ENCODE measurements at regions not wholly inside any gene's neighbourhood (a gene's known extent, or its start where the extent isn't known, plus 50 kb on each side); places are given as distances from the start of the nearest gene placed in this dataset.
"Not testable (repeated sequence)": the region's sequence is repeated elsewhere in the genome, so short reads cannot be mapped to it uniquely, and the experiment has no call there.

GRCh38 chr1:198842686-198843085 lies 203.8 kb downstream of the PTPRC start:
- Histone ChIP-seq H3K4me3 (ENCODE audit: low read length in 2 of 2) (no peak overlapping the region), H3K9ac (ENCODE audit: low read length in 2 of 2) (no peak overlapping the region), H3K4me1 (ENCODE audit: control insufficient read depth, insufficient read depth, low read length) (no peaks in the 10 kb centered on the region), H3K27ac (ENCODE audit: low read length) (no peak overlapping the region), H3K9me3 (ENCODE audit: control insufficient read depth in 2 of 2, low read length in 2 of 2) (no peaks in the 10 kb centered on the region), H3K27me3 (ENCODE audit: control insufficient read depth in 1 of 2, insufficient read depth in 2 of 2, low read length in 2 of 2) (no peaks in the 10 kb centered on the region), H3K36me3 (ENCODE audit: control insufficient read depth in 2 of 2, insufficient read depth in 2 of 2, low read length in 2 of 2) (no peaks in the 10 kb centered on the region)

GRCh38 chr1:198845271-198845670 lies 206.4 kb downstream of the PTPRC start:
- Histone ChIP-seq H3K4me1 (ENCODE audit: control insufficient read depth, insufficient read depth, low read length) (no peaks in the 10 kb centered on the region), H3K27me3 (ENCODE audit: control insufficient read depth in 1 of 2, insufficient read depth in 2 of 2, low read length in 2 of 2) (no peaks in the 10 kb centered on the region), H3K27ac (ENCODE audit: low read length) (no peak overlapping the region)

GRCh38 chr1:198845851-198846250 lies 207.0 kb downstream of the PTPRC start:
- H3K4me1 ChIP-seq (ENCODE audit: control insufficient read depth, insufficient read depth, low read length), result no peaks in the 10 kb centered on the region
- H3K36me3 ChIP-seq (ENCODE audit: control insufficient read depth in 2 of 2, insufficient read depth in 2 of 2, low read length in 2 of 2), result no peaks in the 10 kb centered on the region
- H3K27me3 ChIP-seq (ENCODE audit: control insufficient read depth in 1 of 2, insufficient read depth in 2 of 2, low read length in 2 of 2), result no peaks in the 10 kb centered on the region
- no peaks in the 10 kb centered on the region for H3K9me3 ChIP-seq (ENCODE audit: control insufficient read depth in 2 of 2, low read length in 2 of 2)
- no peak overlapping the region for H3K9ac ChIP-seq (ENCODE audit: low read length in 2 of 2)
- no peak overlapping the region for H3K4me3 ChIP-seq (ENCODE audit: low read length in 2 of 2)
- no peak overlapping the region for H3K27ac ChIP-seq (ENCODE audit: low read length)

More at GRCh38 chr1:198845271-198845670, 206.4 kb downstream of the PTPRC start:
- H3K9ac ChIP-seq (ENCODE audit: low read length in 2 of 2), result no peak overlapping the region
- H3K36me3 ChIP-seq (ENCODE audit: control insufficient read depth in 2 of 2, insufficient read depth in 2 of 2, low read length in 2 of 2), result no peaks in the 10 kb centered on the region
- no peak overlapping the region for H3K4me3 ChIP-seq (ENCODE audit: low read length in 2 of 2)
- no peaks in the 10 kb centered on the region for H3K9me3 ChIP-seq (ENCODE audit: control insufficient read depth in 2 of 2, low read length in 2 of 2)

GRCh38 chr1:198846556-198846955 lies 207.7 kb downstream of the PTPRC start:
- Histone ChIP-seq H3K27ac (ENCODE audit: low read length) (no peak overlapping the region), H3K9me3 (ENCODE audit: control insufficient read depth in 2 of 2, low read length in 2 of 2) (no peaks in the 10 kb centered on the region), H3K4me3 (ENCODE audit: low read length in 2 of 2) (no peak overlapping the region), H3K9ac (ENCODE audit: low read length in 2 of 2) (no peak overlapping the region), H3K36me3 (ENCODE audit: control insufficient read depth in 2 of 2, insufficient read depth in 2 of 2, low read length in 2 of 2) (no peaks in the 10 kb centered on the region), H3K27me3 (ENCODE audit: control insufficient read depth in 1 of 2, insufficient read depth in 2 of 2, low read length in 2 of 2) (no peaks in the 10 kb centered on the region), H3K4me1 (ENCODE audit: control insufficient read depth, insufficient read depth, low read length) (no peaks in the 10 kb centered on the region)

GRCh38 chr1:198848206-198848605 lies 209.4 kb downstream of the PTPRC start:
- no peaks in the 10 kb centered on the region for H3K36me3 ChIP-seq (ENCODE audit: control insufficient read depth in 2 of 2, insufficient read depth in 2 of 2, low read length in 2 of 2)
- no peaks in the 10 kb centered on the region for H3K4me1 ChIP-seq (ENCODE audit: control insufficient read depth, insufficient read depth, low read length)
- no peaks in the 10 kb centered on the region for H3K9me3 ChIP-seq (ENCODE audit: control insufficient read depth in 2 of 2, low read length in 2 of 2)
- H3K27ac ChIP-seq (ENCODE audit: low read length), result no peak overlapping the region
- no peak overlapping the region for H3K4me3 ChIP-seq (ENCODE audit: low read length in 2 of 2)
- no peak overlapping the region for H3K9ac ChIP-seq (ENCODE audit: low read length in 2 of 2)
- H3K27me3 ChIP-seq (ENCODE audit: control insufficient read depth in 1 of 2, insufficient read depth in 2 of 2, low read length in 2 of 2), result no peaks in the 10 kb centered on the region

GRCh38 chr1:198848649-198849048 lies 209.8 kb downstream of the PTPRC start:
- H3K27ac ChIP-seq (ENCODE audit: low read length), result no peak overlapping the region
- H3K27me3 ChIP-seq (ENCODE audit: control insufficient read depth in 1 of 2, insufficient read depth in 2 of 2, low read length in 2 of 2), result no peaks in the 10 kb centered on the region
- H3K4me1 ChIP-seq (ENCODE audit: control insufficient read depth, insufficient read depth, low read length), result no peaks in the 10 kb centered on the region
- H3K9ac ChIP-seq (ENCODE audit: low read length in 2 of 2), result no peak overlapping the region
- H3K9me3 ChIP-seq (ENCODE audit: control insufficient read depth in 2 of 2, low read length in 2 of 2), result no peaks in the 10 kb centered on the region
- H3K4me3 ChIP-seq (ENCODE audit: low read length in 2 of 2), result no peak overlapping the region
- H3K36me3 ChIP-seq (ENCODE audit: control insufficient read depth in 2 of 2, insufficient read depth in 2 of 2, low read length in 2 of 2), result no peaks in the 10 kb centered on the region

GRCh38 chr1:198849093-198849492 lies 210.3 kb downstream of the PTPRC start:
- no peak overlapping the region for H3K9ac ChIP-seq (ENCODE audit: low read length in 2 of 2)
- H3K36me3 ChIP-seq (ENCODE audit: control insufficient read depth in 2 of 2, insufficient read depth in 2 of 2, low read length in 2 of 2), result no peaks in the 10 kb centered on the region
- no peaks in the 10 kb centered on the region for H3K9me3 ChIP-seq (ENCODE audit: control insufficient read depth in 2 of 2, low read length in 2 of 2)
- no peaks in the 10 kb centered on the region for H3K27me3 ChIP-seq (ENCODE audit: control insufficient read depth in 1 of 2, insufficient read depth in 2 of 2, low read length in 2 of 2)
- no peak overlapping the region for H3K27ac ChIP-seq (ENCODE audit: low read length)
- H3K4me1 ChIP-seq (ENCODE audit: control insufficient read depth, insufficient read depth, low read length), result no peaks in the 10 kb centered on the region
- no peak overlapping the region for H3K4me3 ChIP-seq (ENCODE audit: low read length in 2 of 2)

- Histone ChIP-seq H3K9ac (ENCODE audit: low read length in 2 of 2) (no peak overlapping the region), H3K27ac (ENCODE audit: low read length) (no peak overlapping the region), H3K4me3 (ENCODE audit: low read length in 2 of 2) (no peak overlapping the region), H3K9me3 (ENCODE audit: control insufficient read depth in 2 of 2, low read length in 2 of 2) (no peaks in the 10 kb centered on the region), H3K4me1 (ENCODE audit: control insufficient read depth, insufficient read depth, low read length) (no peaks in the 10 kb centered on the region), H3K36me3 (ENCODE audit: control insufficient read depth in 2 of 2, insufficient read depth in 2 of 2, low read length in 2 of 2) (no peaks in the 10 kb centered on the region), H3K27me3 (ENCODE audit: control insufficient read depth in 1 of 2, insufficient read depth in 2 of 2, low read length in 2 of 2) (no peaks in the 10 kb centered on the region)
Measured at GRCh38 chr1:198850196-198850595, 211.4 kb downstream of the PTPRC start.

- H3K36me3 ChIP-seq (ENCODE audit: control insufficient read depth in 2 of 2, insufficient read depth in 2 of 2, low read length in 2 of 2); H3K4me3 ChIP-seq (ENCODE audit: low read length in 2 of 2); H3K27me3 ChIP-seq (ENCODE audit: control insufficient read depth in 1 of 2, insufficient read depth in 2 of 2, low read length in 2 of 2); H3K27ac ChIP-seq (ENCODE audit: low read length); H3K4me1 ChIP-seq (ENCODE audit: control insufficient read depth, insufficient read depth, low read length); H3K9ac ChIP-seq (ENCODE audit: low read length in 2 of 2); H3K9me3 ChIP-seq (ENCODE audit: control insufficient read depth in 2 of 2, low read length in 2 of 2): not testable (repeated sequence)
Measured at GRCh38 chr1:198850966-198851365, 212.1 kb downstream of the PTPRC start.

- no peaks in the 10 kb centered on the region for H3K27me3 ChIP-seq (ENCODE audit: control insufficient read depth in 1 of 2, insufficient read depth in 2 of 2, low read length in 2 of 2)
- H3K9me3 ChIP-seq (ENCODE audit: control insufficient read depth in 2 of 2, low read length in 2 of 2), result no peaks in the 10 kb centered on the region
- no peaks in the 10 kb centered on the region for H3K36me3 ChIP-seq (ENCODE audit: control insufficient read depth in 2 of 2, insufficient read depth in 2 of 2, low read length in 2 of 2)
- H3K9ac ChIP-seq (ENCODE audit: low read length in 2 of 2), result no peak overlapping the region
- no peaks in the 10 kb centered on the region for H3K4me1 ChIP-seq (ENCODE audit: control insufficient read depth, insufficient read depth, low read length)
- no peak overlapping the region for H3K4me3 ChIP-seq (ENCODE audit: low read length in 2 of 2)
- H3K27ac ChIP-seq (ENCODE audit: low read length), result no peak overlapping the region
Measured at GRCh38 chr1:198856601-198857000, 217.8 kb downstream of the PTPRC start.

- no peaks in the 10 kb centered on the region for H3K4me1 ChIP-seq (ENCODE audit: control insufficient read depth, insufficient read depth, low read length)
- no peaks in the 10 kb centered on the region for H3K9me3 ChIP-seq (ENCODE audit: control insufficient read depth in 2 of 2, low read length in 2 of 2)
- no peaks in the 10 kb centered on the region for H3K27me3 ChIP-seq (ENCODE audit: control insufficient read depth in 1 of 2, insufficient read depth in 2 of 2, low read length in 2 of 2)
- H3K9ac ChIP-seq (ENCODE audit: low read length in 2 of 2), result no peak overlapping the region
- H3K4me3 ChIP-seq (ENCODE audit: low read length in 2 of 2), result no peak overlapping the region
- no peak overlapping the region for H3K27ac ChIP-seq (ENCODE audit: low read length)
- H3K36me3 ChIP-seq (ENCODE audit: control insufficient read depth in 2 of 2, insufficient read depth in 2 of 2, low read length in 2 of 2), result no peaks in the 10 kb centered on the region
Measured at GRCh38 chr1:198858033-198858432, 219.2 kb downstream of the PTPRC start.

All from stomach smooth muscle (tissue), 2 donors.